Activated CD4-positive, alpha-beta T cell treated with anti-CD3 and anti-CD28 coated beads, Interleukin-2, amount 10 ng/mL, durations not matched to agents 7 days and 5 days (primary cell): ENCODE measurements at regions not wholly inside any gene's neighbourhood (a gene's known extent, or its start where the extent isn't known, plus 50 kb on each side); places are given as distances from the start of the nearest gene placed in this dataset.
"Not testable (repeated sequence)": the region's sequence is repeated elsewhere in the genome, so short reads cannot be mapped to it uniquely, and the experiment has no call there.

Experiments used
- CTCF ChIA-PET: fragments of 350-600 bp; sonication (Branson Sonifier 250); formaldehyde crosslinking; loops from one replicate; lab custom pipeline; 2021; ENCODE audit warnings: antibody characterized with exemption; lab: Charles Lee
- POLR2A ChIA-PET: fragments of 350-600 bp; sonication (Branson Sonifier 250); formaldehyde crosslinking; loops from one replicate; lab custom pipeline; 2021; ENCODE audit warnings: antibody characterized with exemption; lab: Charles Lee
- DNase-seq: peaks from one replicate; pipeline ENCODE4 v3.0.0-alpha.2; 2020
- H3K27ac Mint-ChIP-seq: one replicate; pipeline ENCODE4 v1.8.0; 2021; ENCODE audit warnings: mild to moderate bottlenecking, moderate library complexity, mixed read lengths
- H3K27me3 Mint-ChIP-seq: one replicate; pipeline ENCODE4 v1.8.0; 2021; ENCODE audit warnings: mixed read lengths
- H3K36me3 Mint-ChIP-seq: one replicate; pipeline ENCODE4 v1.8.0; 2021; ENCODE audit warnings: low read depth, mixed read lengths
- H3K4me1 Mint-ChIP-seq: one replicate; pipeline ENCODE4 v1.8.0; 2021; ENCODE audit warnings: mixed read lengths
- H3K4me3 Mint-ChIP-seq: one replicate; pipeline ENCODE4 v1.8.0; 2021; ENCODE audit warnings: mild to moderate bottlenecking, moderate library complexity, mixed read lengths
- H3K9me3 Mint-ChIP-seq: one replicate; pipeline ENCODE4 v1.8.0; 2021; ENCODE audit warnings: mixed read lengths

GRCh38 chr5:143970159-143970558, 158.2 kb downstream of the HMHB1 start:
- ChIA-PET CTCF (no interaction called here), POLR2A (no interaction called here)
- Mint-ChIP-seq H3K27me3 (peaks cover 18% of the 10 kb centered on the region), H3K9me3 (no peaks in the 10 kb centered on the region), H3K27ac (no peak overlapping the region), H3K4me1 (no peaks in the 10 kb centered on the region), H3K36me3 (no peaks in the 10 kb centered on the region), H3K4me3 (no peak overlapping the region)
- DNase-seq: no peak

DNA sequence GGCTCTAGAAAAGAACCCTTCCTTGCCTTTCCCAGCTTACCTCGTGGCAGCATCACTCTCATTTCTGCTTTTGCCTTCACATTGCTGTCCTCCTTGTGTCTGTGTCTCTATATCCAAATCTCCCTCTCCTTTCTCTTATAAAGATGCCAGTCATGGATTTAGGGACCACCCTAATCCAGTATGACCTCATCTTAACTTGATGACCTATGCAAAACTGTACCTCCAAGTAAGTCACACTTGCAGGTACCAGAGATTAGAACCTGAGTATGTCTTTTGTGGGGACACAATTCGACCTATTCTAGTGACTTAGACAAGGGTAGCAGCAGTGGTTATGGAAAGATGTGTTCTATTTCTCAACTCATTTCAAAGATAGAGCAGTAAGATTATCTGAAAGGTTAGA, 160.1 kb downstream of the HMHB1 start:
- ChIA-PET POLR2A (no interaction called here), CTCF (interaction anchor here (0.6 kb wide), 1 partner anchor 157 kb away, joined by 4 read pairs; no protein-coding TSS in a partner anchor)
- Mint-ChIP-seq H3K36me3 (no peaks in the 10 kb centered on the region), H3K27ac (no peak overlapping the region), H3K4me3 (no peak overlapping the region), H3K9me3 (no peaks in the 10 kb centered on the region), H3K27me3 (peaks cover 18% of the 10 kb centered on the region), H3K4me1 (no peaks in the 10 kb centered on the region)
- DNase-seq: no peak

DNA sequence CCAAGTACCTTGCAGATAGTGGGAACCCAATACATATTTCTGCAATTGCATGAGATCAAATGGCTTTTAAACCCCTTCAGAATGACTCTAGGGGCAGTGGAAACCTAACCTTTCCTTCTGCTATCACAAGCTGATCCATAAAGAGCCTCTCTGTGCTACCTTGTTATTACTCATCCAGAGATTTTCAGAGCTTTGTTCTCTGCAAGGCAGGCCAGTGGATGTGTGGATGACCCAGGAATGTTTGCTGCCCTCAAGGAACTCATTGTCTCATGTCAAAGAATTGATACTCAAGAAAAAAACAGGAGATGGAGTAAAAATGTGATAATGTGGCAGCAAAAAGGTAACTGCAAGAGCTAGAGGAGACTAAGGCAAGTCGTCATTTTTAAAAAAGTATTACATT, 164.1 kb downstream of the HMHB1 start:
- Mint-ChIP-seq H3K4me3 (no peak overlapping the region), H3K36me3 (no peaks in the 10 kb centered on the region), H3K9me3 (no peaks in the 10 kb centered on the region), H3K27ac (no peak overlapping the region), H3K27me3 (peaks cover 6% of the 10 kb centered on the region), H3K4me1 (no peaks in the 10 kb centered on the region)
- POLR2A ChIA-PET: no interaction called here
- no peak for DNase-seq
- CTCF ChIA-PET: no interaction called here

DNA sequence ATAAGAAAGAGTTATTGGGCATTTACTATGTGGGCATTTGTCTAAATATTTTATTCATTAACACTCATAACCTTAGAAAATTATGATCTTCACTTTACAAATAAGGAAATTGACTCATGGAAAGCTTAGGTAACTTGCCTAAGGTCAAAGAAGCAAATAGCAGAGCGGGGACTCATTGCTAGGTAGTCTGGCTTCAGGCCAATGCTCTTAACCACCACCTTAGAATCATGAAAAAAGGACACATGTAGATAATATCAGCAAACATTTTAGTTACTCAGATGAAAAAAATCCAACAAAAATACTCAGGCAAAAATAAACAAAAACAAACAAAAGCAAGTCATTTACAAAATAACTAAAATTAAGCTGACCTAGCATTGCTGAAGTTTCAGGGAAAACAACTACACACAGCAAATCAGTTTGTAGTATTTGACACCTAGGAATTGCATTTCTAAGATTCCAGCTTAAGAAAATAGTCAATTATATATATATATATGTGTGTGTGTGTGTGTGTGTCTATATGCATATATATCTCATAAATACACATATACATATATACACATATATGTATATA, 166.0 kb downstream of the HMHB1 start:
- no peaks in the 10 kb centered on the region for H3K36me3 Mint-ChIP-seq
- POLR2A ChIA-PET: no interaction called here
- no peak overlapping the region for H3K27ac Mint-ChIP-seq
- no peak for DNase-seq
- H3K27me3 Mint-ChIP-seq: no peaks in the 10 kb centered on the region
- H3K4me3 Mint-ChIP-seq: no peak overlapping the region
- H3K9me3 Mint-ChIP-seq: no peaks in the 10 kb centered on the region
- CTCF ChIA-PET: interaction anchor here (1.0 kb wide), 1 partner anchor 143 kb away, joined by 3 read pairs; no protein-coding TSS in a partner anchor
- no peaks in the 10 kb centered on the region for H3K4me1 Mint-ChIP-seq

GRCh38 chr5:143979044-143979690, 167.2 kb downstream of the HMHB1 start:
- no peaks in the 10 kb centered on the region for H3K9me3 Mint-ChIP-seq
- no peaks in the 10 kb centered on the region for H3K27me3 Mint-ChIP-seq
- H3K27ac Mint-ChIP-seq: no peak overlapping the region
- H3K4me1 Mint-ChIP-seq: no peaks in the 10 kb centered on the region
- no peak for DNase-seq
- H3K36me3 Mint-ChIP-seq: no peaks in the 10 kb centered on the region
- ChIA-PET CTCF (interaction anchor here (0.6 kb wide), 1 partner anchor 33 kb away, joined by 3 read pairs; no protein-coding TSS in a partner anchor), POLR2A (no interaction called here)
- no peak overlapping the region for H3K4me3 Mint-ChIP-seq

- Mint-ChIP-seq H3K36me3 (no peaks in the 10 kb centered on the region), H3K9me3 (no peaks in the 10 kb centered on the region), H3K27me3 (no peaks in the 10 kb centered on the region), H3K27ac (no peak overlapping the region), H3K4me3 (no peak overlapping the region), H3K4me1 (no peaks in the 10 kb centered on the region)
- DNase-seq: no peak
- CTCF ChIA-PET: interaction anchor here (0.5 to 0.6 kb wide), 2 partner anchors 156 to 964 kb away, joined by 3 read pairs; no protein-coding TSS in a partner anchor
- POLR2A ChIA-PET: no interaction called here
Measured at GRCh38 chr5:143980506-143980905, 168.5 kb downstream of the HMHB1 start.

- H3K9me3 Mint-ChIP-seq, H3K4me1 Mint-ChIP-seq, DNase-seq, H3K36me3 Mint-ChIP-seq, CTCF ChIA-PET, POLR2A ChIA-PET, H3K4me3 Mint-ChIP-seq, H3K27ac Mint-ChIP-seq, H3K27me3 Mint-ChIP-seq: not testable (repeated sequence)
Measured at GRCh38 chr5:143982957-143983356, 171.0 kb downstream of the HMHB1 start.

GRCh38 chr5:143985832-143986515, 174.0 kb downstream of the HMHB1 start:
- ChIA-PET CTCF (no interaction called here), POLR2A (no interaction called here)
- no peak for DNase-seq

DNA sequence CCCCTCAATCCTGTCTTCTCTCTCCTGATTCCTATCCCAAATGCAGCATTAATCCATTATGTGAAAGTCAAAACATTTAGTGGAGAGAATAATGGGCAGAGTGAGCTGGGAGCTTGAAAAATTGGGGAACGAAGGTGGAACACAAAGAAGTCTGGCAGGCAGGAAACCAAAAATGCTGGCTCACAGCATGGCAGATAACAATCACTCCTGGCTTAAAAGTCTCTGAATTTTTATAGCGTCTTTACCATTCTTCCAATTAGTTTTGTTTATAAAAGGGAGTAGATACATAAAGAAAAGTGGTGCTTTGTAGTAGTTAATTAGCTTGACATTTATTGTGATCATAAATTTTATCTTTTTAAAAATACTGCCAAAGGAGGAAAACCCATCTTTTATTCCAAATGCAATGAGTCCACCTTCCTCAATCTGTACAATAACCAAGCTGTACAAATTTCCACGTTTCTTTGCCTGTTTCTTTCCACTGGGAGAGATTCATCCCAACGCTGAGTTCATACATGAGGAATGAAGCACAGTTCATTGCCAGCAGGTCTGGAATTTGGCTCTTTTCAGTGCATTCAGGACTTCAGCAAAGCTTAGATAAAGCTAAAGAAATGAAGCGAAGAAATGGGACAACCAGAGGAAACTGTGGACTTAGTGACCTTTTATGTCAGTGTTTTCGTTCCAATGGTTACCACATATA, 174.7 kb downstream of the HMHB1 start:
- no peaks in the 10 kb centered on the region for H3K36me3 Mint-ChIP-seq
- no peaks in the 10 kb centered on the region for H3K27me3 Mint-ChIP-seq
- POLR2A ChIA-PET: no interaction called here
- no peak overlapping the region for H3K4me3 Mint-ChIP-seq
- no peak for DNase-seq
- H3K4me1 Mint-ChIP-seq: peaks cover 7% of the 10 kb centered on the region
- CTCF ChIA-PET: no interaction called here
- H3K9me3 Mint-ChIP-seq: no peaks in the 10 kb centered on the region
- H3K27ac Mint-ChIP-seq: no peak overlapping the region

More at GRCh38 chr5:143985832-143986515, 174.0 kb downstream of the HMHB1 start:
- Mint-ChIP-seq H3K4me3 (no peak overlapping the region), H3K9me3 (no peaks in the 10 kb centered on the region), H3K4me1 (peaks cover 7% of the 10 kb centered on the region), H3K27me3 (no peaks in the 10 kb centered on the region), H3K27ac (no peak overlapping the region), H3K36me3 (no peaks in the 10 kb centered on the region)

- POLR2A ChIA-PET: no interaction called here
- H3K27ac Mint-ChIP-seq: no peak overlapping the region
- H3K4me3 Mint-ChIP-seq: no peak overlapping the region
Measured at GRCh38 chr5:143987264-143987663, 175.3 kb downstream of the HMHB1 start.

DNA sequence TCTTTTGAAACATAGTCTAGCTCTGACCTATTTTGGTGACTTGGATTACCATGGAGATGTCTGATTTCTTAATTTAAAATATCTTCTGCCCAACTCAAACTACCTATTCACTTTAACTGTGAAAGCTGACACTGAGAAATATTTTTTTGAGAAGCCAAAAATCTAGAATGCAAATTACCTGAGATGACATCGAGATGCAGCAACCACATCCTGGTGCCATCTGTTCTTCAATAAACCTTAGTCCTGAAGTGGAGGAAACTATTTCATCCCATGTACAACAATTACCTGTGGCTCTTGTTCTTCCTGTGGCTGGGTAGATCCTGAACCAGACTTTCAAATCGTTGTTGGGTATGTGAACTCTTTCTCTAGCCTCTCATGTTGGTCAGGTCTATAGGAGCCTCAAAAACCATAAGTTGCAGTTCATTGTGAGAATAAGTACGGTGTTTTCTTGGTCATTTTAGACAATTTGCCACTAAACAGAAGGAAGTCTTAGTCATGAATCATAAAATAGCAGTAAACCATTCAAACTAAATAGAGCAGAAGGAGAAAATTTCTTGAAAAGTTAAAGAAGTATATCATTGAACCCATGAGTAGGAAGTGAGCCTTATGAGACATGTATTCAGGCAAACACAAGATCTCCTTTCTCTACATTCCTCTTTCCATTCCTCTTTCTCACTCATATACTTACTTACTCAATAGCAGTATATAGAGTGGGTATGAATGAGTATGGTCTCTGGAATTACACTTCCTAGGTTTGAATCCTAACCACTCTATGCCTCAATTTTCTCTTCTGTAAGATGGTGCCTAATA, 176.0 kb downstream of the HMHB1 start:
- H3K36me3 Mint-ChIP-seq: no peaks in the 10 kb centered on the region
- H3K4me1 Mint-ChIP-seq: peaks cover 7% of the 10 kb centered on the region
- ChIA-PET CTCF (no interaction called here), POLR2A (no interaction called here)
- no peaks in the 10 kb centered on the region for H3K9me3 Mint-ChIP-seq
- no peak overlapping the region for H3K27ac Mint-ChIP-seq
- no peak overlapping the region for H3K4me3 Mint-ChIP-seq
- no peak for DNase-seq
- no peaks in the 10 kb centered on the region for H3K27me3 Mint-ChIP-seq

More at GRCh38 chr5:143987264-143987663, 175.3 kb downstream of the HMHB1 start:
- no peak for DNase-seq
- peaks cover 7% of the 10 kb centered on the region for H3K4me1 Mint-ChIP-seq
- H3K27me3 Mint-ChIP-seq: no peaks in the 10 kb centered on the region
- CTCF ChIA-PET: no interaction called here
- H3K36me3 Mint-ChIP-seq: no peaks in the 10 kb centered on the region
- H3K9me3 Mint-ChIP-seq: no peaks in the 10 kb centered on the region

DNA sequence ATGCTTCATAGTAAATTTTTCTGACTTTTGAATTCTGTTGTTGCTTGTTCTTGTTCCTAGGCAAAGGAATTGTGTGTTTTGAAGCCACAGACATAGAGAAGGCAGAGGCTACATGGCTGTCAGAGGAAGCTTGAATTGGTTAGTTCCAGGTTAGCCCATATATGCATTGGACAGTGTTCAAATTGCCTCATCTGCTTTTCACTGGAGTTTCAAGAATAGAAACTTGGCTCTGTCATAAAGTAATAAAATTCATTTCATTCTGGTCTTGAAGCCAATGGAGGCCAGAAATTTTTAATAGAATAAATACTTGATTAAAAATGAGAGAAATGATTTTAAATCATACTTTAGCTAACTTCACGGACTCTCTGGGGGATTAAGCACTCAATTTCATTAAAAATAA, 178.0 kb downstream of the YIPF5 start:
- Mint-ChIP-seq H3K4me3 (no peak overlapping the region), H3K4me1 (peaks cover 6% of the 10 kb centered on the region), H3K36me3 (no peaks in the 10 kb centered on the region), H3K27me3 (no peaks in the 10 kb centered on the region), H3K9me3 (no peaks in the 10 kb centered on the region), H3K27ac (no peak overlapping the region)
- ChIA-PET POLR2A (no interaction called here), CTCF (no interaction called here)
- DNase-seq: no peak
